A673 (cell line): ENCODE measurements at regions not wholly inside any gene's neighbourhood (a gene's known extent, or its start where the extent isn't known, plus 50 kb on each side); places are given as distances from the start of the nearest gene placed in this dataset.
"Not testable (repeated sequence)": the region's sequence is repeated elsewhere in the genome, so short reads cannot be mapped to it uniquely, and the experiment has no call there.

Experiments
- CTCF ChIP-seq: fragments of 300-800, 200-600 bp; sonication (generic); conservative IDR thresholded peaks from 2 replicates; pipeline ENCODE4 v1.5.1; 2017; ENCODE audit warnings: low read depth, mild to moderate bottlenecking, antibody characterized with exemption, low read length, moderate library complexity, mixed read lengths
- EZH2 ChIP-seq: fragments of 200-600 bp; sonication (generic); IDR thresholded peaks from 2 replicates; pipeline ENCODE4 v1.6.1; 2017; ENCODE audit warnings: borderline replicate concordance, low read depth, mild to moderate bottlenecking, mixed read lengths, antibody characterized with exemption, low read length; ENCODE audit not compliant: poor library complexity, severe bottlenecking

GRCh38 chr11:16503891-16504290 is 147.5 kb upstream of the SOX6 start:
- not testable (repeated sequence) for TF ChIP-seq CTCF, EZH2
